ENCODE measurements at regions not wholly inside any gene's neighbourhood (a gene's known extent, or its start where the extent isn't known, plus 50 kb on each side); places are given as distances from the start of the nearest gene placed in this dataset.
"Not testable (repeated sequence)": the region's sequence is repeated elsewhere in the genome, so short reads cannot be mapped to it uniquely, and the experiment has no call there.

DNA sequence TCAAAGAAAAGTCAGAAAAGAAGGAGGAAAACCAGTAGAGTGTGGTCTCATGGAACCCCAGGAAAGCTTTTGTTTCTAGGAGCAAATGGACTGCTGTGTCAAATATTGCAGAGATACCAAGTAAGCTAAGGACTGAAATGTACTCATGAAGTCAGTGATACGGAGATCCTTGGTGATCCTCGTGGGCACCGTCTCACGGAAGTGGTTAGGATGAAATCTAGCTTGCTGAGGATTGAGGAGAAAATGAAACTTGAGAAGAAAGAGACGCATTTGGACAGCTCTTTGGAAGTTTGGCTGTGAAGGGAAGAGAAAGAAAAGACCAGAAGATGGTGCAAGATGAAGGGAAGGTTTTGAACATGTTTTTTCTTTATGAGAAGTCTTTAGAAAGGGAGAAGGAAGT, 104.0 kb upstream of the CCND2 start:
- no peaks in the 10 kb centered on the region for H3K27me3 ChIP-seq

DNA sequence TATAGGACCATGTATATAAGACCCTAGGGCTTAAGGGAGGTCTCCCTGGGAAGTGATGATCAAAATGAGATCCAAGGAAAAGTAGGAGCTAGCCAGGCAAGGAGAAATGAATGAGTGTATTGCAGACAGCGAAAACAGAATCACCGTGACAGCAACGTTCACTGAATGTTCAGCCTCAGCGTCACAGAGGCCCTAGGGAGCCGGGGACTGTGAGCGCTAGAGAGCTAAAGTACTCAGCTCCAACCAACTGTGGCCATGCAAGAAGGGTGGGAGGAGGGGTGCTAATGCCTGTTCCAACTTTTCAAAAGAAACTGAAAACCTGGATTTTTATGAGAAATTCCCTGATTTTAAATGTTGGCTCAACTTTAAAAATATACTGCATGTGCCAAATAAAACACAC, 105.5 kb upstream of the CCND2 start:
- Histone ChIP-seq H3K27me3 (no peaks in the 10 kb centered on the region), H3K4me3 (no peak overlapping the region), H3K9me3 (no peaks in the 10 kb centered on the region), H3K36me3 (no peaks in the 10 kb centered on the region)
- no peak for DNase-seq

More for the DNA sequence above, 104.0 kb upstream of the CCND2 start:
- no peak for DNase-seq
- Histone ChIP-seq H3K9me3 (no peaks in the 10 kb centered on the region), H3K36me3 (no peaks in the 10 kb centered on the region), H3K4me3 (no peak overlapping the region)

DNA sequence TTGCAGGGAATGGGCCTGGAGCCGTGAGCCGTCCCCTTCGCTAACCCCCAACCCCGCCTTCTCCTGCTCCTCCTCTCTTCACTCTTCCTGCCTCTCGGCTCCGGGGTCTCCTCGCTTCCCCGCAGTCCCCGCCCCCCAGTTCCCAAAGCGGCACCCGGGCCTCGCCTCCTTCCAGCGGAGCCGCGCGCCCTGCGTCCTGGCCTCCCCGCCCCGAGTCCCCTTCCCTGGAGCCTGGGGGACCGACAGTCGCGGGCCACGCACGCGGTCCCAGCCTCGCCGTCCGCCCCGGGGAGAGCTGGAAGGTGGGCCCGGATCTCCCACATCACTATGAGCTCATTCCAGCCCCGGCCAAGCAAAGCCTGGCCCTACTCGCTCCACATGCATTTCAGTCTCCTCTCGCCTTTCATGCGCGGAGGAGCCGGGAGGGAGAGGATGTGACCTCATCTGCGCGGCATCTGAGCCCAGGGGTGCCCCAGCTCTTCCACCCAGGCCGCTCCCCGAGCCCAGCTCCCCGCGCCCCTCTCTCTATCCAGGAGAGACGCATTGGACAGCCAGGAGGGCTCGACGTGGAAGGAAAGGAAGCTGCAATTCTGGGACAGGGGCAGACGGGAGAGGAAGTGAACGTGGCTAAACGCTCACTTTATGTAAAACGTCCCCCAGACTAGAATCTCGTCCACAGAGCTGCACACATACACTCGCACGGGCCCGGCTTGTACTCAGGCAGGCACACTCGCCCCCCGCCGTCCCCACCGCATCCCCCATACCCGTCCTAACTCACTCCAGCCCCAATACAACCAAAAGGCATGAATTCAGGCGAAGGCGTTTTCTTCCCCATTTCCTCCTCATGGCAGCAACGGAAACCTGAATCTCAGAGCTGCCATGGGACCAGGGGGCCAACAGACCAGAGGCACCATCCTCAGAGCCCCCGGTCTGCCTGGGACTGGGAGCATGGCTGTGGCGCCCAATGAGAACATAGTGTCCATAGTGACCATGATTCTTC, 108.7 kb upstream of the CCND2 start:
- H3K27me3 ChIP-seq, result no peaks in the 10 kb centered on the region
- no peaks in the 10 kb centered on the region for H3K36me3 ChIP-seq
- H3K9me3 ChIP-seq, result no peaks in the 10 kb centered on the region
- peak; percentile 74 for DNase-seq
- peak overlapping the region; percentile 28 for H3K4me3 ChIP-seq

DNA sequence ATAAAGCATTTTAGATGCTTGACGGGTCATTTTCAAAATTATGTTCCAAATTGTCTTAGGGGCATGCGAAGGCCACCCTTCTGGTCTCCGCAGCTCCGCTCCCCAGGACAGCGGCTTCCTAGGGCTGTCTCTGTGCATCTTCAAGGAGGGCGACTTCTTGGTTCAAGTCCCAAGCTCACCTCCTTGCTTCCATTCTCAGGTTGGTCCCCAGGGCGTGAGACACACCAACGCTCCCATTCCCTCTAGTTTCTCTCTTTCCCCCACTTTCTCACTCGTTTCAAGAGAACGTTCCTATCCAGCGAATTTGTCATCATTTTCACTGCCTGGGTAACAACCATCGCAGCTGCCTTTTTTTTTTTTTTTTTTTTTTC, 109.4 kb upstream of the CCND2 start:
- H3K4me3 ChIP-seq, result no peak overlapping the region
- no peaks in the 10 kb centered on the region for H3K36me3 ChIP-seq
- no peaks in the 10 kb centered on the region for H3K27me3 ChIP-seq
- no peak for DNase-seq
- no peaks in the 10 kb centered on the region for H3K9me3 ChIP-seq

DNA sequence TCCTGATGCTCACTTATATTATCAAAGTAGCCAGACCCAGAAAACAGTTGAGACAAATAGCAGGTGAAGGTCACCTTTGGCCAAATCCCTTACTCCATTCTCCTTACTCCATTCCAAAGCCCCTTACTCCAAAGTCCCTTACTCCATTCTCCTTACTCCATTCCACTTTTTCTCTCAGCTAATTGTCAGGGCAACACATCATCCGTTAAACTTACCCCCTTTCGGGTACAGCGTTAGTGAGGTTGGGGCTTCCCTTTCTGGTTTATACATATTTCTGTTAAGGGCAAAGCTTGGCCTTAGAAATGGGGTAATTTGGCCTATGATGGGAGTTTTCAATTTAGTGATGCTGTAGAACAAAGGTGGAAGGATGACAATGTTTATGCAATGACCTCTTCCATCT, 111.8 kb upstream of the CCND2 start:
- no peak for DNase-seq
- no peak overlapping the region for H3K4me3 ChIP-seq
- no peaks in the 10 kb centered on the region for H3K36me3 ChIP-seq
- no peaks in the 10 kb centered on the region for H3K27me3 ChIP-seq
- no peaks in the 10 kb centered on the region for H3K9me3 ChIP-seq

DNA sequence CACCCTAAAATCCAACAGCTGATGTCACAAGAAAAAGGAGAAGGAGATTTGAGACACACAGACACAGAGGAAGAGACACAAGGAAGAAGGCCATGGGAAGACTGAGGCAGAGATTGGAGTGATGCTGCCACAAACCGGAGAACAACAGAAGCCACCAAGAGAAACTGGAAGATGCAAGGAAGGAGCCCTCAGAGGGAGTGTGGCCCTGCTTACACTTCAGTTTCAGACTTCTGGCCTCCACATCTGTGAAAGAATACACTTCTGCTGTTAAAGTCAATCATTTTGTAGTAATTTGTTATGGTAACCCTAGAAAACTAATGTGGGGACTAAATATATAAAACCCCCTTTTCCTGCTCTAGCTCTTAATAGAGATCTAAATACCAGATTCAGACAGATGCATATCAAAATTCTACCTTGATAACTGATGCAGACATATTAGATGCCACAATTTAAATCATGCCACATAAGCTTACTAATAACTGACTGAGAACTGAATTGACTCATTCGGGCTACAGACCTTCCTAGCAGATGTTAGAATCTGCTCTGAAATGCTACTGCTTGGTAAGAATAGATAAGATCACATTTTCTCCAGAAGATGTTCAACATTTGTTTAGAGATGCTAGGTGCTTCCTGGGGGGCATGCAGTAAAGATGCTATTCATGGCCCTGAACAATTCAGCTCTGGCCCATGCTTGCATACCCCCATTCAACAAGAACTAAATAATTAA, 113.1 kb upstream of the CCND2 start:
- H3K36me3 ChIP-seq, result no peaks in the 10 kb centered on the region
- H3K4me3 ChIP-seq, result no peak overlapping the region
- no peaks in the 10 kb centered on the region for H3K27me3 ChIP-seq
- H3K9me3 ChIP-seq, result no peaks in the 10 kb centered on the region
- no peak for DNase-seq

DNA sequence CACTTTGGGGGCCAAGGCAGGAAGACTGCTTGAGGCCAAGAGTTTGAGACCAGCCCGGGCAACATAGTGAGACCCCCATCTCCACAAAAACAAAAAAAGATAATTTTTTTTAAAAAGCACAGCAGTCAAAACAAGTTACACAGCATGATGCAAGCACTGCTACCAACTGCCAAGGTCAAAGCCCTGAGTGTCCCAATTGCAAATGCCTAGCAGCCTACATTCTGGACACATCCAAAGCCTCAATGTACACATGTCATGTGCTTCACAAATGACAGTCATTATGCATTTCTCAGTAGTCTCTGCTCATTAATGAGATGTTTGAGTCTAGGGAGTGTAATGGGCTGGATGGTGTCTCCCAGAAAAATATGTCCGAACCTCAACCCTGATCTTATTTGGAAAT, 113.7 kb upstream of the CCND2 start:
- DNase-seq, result no peak
- H3K9me3 ChIP-seq, result no peaks in the 10 kb centered on the region
- H3K27me3 ChIP-seq, result no peaks in the 10 kb centered on the region
- H3K36me3 ChIP-seq, result no peaks in the 10 kb centered on the region
- no peak overlapping the region for H3K4me3 ChIP-seq

DNA sequence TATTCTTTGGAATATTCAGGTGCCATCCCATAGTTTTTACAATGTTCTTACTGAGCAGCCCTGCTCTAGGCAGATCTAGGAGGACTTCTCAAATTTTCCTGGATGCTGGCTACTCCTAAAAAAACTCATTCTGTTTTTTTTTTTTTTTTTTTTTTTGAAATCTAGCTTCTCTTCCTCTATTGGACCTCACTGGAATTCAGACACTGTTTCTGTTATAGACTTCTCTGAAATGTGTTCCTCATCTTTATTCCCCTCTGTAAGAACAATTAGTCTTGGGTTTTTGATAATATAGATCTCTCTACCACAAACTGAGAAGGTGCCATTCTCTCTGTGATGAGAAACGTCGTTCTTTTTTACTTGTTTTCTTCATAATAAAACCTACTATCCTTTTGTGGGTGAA, 115.3 kb upstream of the CCND2 start:
- DNase-seq, result no peak
- no peaks in the 10 kb centered on the region for H3K27me3 ChIP-seq
- H3K4me3 ChIP-seq, result no peak overlapping the region
- H3K36me3 ChIP-seq, result no peaks in the 10 kb centered on the region
- no peaks in the 10 kb centered on the region for H3K9me3 ChIP-seq

DNA sequence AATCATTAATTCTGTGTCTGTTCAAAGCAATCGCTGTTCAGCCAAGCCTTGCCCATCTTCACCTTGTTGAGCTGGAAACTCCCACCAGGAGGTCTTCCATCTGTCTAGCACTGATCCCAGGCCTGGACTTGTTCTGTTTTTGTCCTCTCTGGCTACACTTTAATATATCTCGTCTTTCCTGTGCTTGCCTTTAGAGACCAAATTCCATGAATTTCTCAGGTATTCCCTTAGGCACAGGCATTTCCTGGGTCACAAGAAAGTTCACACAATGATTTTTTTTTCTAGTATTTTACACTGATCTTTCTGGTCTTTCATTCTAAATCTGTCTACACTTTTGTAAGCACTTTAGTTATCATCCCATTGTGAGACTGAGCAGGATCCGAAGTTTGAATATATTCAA, 116.4 kb upstream of the CCND2 start:
- Histone ChIP-seq H3K27me3 (no peaks in the 10 kb centered on the region), H3K4me3 (no peak overlapping the region), H3K9me3 (no peaks in the 10 kb centered on the region), H3K36me3 (no peaks in the 10 kb centered on the region)
- DNase-seq, result no peak

DNA sequence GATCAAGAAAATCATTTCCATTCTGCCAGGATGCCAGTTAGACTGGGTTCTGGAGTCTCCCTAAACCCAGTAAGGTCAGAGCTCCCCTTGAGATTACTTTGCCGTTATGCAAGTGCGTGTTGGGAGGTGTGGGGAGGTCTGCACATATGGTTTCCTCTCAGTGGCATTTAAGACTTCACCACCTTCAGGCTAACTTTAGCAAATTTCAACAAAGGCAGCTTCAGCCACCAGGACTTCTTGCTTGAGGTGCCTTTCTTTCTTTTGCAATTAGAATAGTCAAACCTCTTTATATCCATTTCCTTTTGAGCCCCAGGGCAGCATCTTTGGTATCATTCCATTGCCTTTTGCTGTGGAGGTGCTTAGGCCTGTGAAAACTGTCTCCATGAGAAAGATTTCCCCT, 117.2 kb upstream of the CCND2 start:
- Histone ChIP-seq H3K27me3 (no peaks in the 10 kb centered on the region), H3K9me3 (no peaks in the 10 kb centered on the region), H3K4me3 (no peak overlapping the region), H3K36me3 (no peaks in the 10 kb centered on the region)
- DNase-seq, result no peak

DNA sequence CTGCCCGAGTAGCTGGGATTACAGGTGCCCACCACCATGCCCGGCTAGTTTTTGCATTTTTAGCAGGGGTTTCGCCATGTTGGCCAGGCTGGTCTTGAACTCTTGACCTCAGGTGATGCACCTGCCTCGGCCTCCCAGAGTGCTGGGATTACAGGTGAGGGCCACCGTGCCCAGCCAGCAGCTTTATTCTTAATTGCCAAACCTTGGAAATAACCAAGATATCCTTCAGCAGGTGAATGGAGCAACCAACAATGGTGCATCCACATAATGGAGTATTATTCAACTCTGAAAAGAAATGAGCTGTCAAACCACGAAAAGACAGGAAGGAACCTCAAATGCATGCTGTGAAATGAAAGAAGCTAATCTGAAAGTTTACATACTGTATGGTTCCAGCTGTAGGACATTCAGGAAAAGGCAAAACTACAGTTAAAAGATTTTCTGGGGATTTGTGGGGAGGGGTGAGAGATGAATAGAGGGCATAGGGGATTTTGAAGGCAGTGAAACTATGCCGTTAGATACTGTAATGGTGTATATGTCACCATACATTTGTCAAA, 118.8 kb upstream of the CCND2 start:
- H3K27me3 ChIP-seq, result no peaks in the 10 kb centered on the region
- H3K36me3 ChIP-seq, result no peaks in the 10 kb centered on the region
- no peak overlapping the region for H3K4me3 ChIP-seq
- no peak for DNase-seq
- H3K9me3 ChIP-seq, result no peaks in the 10 kb centered on the region

DNA sequence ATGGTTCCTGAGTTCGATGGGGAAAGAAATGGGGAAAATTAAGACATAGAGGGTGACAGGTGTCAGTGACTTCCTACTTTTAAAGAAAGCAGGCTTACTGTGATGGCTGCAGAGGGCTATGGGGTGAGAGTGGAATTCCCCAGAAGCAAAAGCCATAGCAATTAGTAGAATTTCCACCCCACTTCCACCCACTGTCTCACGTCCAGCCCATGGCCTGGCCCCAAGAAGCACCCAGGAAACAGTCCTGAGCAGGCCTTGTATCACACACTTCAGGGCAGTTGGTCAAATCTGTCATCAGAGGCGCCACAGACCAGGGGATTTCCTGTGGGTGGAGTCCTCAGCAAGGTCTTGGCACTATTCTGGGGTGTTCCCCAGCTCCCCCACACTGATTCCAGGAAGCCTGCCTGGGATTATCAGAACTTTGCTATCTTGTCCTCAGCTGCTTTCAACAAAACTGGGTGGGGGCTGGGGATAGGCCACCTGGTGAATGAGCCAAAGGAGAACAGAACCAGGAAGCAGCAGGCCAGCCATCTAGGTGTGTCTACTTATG, 120.1 kb upstream of the CCND2 start:
- no peaks in the 10 kb centered on the region for H3K27me3 ChIP-seq
- no peaks in the 10 kb centered on the region for H3K9me3 ChIP-seq
- DNase-seq, result no peak
- H3K36me3 ChIP-seq, result no peaks in the 10 kb centered on the region
- H3K4me3 ChIP-seq, result no peak overlapping the region

DNA sequence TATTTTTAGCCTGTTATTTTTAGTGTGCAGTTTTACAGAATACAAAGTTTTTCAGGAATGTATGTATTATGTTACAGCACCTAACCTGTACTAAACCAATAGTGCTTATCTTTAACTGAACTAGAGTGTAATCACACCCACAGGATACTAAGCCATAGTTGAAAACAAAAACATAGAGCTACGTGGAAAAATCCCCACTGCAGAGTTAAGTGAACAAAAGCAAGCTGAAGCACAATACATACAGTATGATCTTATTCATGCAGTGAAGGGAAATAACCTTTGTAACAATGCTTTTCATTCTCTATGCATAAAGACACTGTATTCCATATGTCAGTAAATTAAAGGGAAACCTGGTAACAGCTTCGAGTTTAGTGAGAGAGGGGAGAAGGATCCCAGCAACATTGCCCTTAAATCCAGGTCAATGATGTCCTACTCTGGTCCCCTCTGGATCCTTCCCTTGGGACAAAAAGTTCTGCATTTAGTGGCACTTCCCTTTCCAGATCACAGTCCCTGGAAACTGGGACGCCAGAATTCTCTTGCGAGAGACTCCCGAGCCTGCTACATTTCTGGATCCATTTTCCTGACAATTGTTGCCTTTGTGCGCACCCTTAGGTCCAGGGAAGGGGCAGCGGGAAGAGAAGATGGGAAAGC, 121.3 kb upstream of the CCND2 start:
- no peak for DNase-seq
- Histone ChIP-seq H3K9me3 (no peaks in the 10 kb centered on the region), H3K27me3 (no peaks in the 10 kb centered on the region; the same call in 1 of the 2 replicates), H3K36me3 (no peaks in the 10 kb centered on the region), H3K4me3 (no peak overlapping the region)

DNA sequence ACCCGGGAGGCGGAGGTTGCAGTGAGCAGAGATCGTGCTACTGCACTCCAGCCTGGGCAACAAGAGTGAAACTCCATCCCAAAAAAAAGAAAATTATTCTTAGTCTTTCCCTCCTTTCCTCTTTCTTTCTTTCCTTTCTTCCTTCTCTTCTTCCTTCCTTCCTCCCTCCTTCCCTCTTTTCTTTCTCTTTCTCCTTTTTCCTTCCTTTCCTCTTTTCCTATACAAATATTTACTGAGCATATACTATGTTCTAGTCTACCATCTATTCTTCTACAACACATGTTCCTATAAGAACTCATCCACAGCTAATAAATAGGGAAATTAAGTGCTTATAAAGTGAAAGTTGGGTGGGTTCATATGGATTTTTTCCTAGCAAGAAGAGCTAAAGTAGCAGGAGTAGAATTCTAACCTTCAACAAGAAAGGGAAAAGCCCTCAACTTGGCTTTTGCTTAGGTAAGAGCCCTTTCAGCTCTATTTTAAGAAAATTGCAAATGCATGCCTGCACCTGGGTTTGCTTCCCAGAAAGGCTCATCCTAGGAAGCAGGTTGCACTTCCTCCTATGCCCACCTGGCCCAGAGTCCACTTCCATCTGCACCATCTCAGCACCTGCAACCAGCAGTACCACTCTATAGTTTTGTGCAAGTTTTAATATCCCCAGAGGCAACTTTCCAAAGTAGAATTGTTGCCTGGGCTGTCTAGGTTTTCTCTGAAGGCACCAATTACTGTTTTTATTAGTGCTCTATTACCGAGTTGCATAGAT, 122.0 kb upstream of the CCND2 start:
- no peaks in the 10 kb centered on the region for H3K9me3 ChIP-seq
- no peak for DNase-seq
- H3K4me3 ChIP-seq, result no peak overlapping the region
- no peaks in the 10 kb centered on the region; the same call in 1 of the 2 replicates for H3K27me3 ChIP-seq
- no peaks in the 10 kb centered on the region for H3K36me3 ChIP-seq

DNA sequence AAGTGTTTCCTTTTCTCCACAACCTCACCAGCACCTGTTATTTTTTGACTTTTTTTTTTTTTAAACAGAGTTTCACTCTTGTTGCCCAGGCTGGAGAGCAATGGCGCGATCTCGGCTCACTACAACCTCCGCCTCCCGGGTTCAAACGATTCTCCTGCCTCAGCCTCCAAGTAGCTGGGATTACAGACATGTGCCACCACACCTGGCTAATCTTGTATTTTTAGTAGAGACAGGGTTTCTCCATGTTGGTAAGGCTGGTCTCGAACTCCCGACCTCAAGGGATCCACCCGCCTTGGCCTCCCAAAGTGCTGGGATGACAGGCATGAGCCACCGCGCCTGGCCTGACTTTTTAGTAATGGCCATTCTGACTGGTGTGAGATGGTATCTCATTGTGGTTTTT, 123.2 kb upstream of the CCND2 start:
- H3K36me3 ChIP-seq, H3K9me3 ChIP-seq, DNase-seq, H3K4me3 ChIP-seq, H3K27me3 ChIP-seq: not testable (repeated sequence)

DNA sequence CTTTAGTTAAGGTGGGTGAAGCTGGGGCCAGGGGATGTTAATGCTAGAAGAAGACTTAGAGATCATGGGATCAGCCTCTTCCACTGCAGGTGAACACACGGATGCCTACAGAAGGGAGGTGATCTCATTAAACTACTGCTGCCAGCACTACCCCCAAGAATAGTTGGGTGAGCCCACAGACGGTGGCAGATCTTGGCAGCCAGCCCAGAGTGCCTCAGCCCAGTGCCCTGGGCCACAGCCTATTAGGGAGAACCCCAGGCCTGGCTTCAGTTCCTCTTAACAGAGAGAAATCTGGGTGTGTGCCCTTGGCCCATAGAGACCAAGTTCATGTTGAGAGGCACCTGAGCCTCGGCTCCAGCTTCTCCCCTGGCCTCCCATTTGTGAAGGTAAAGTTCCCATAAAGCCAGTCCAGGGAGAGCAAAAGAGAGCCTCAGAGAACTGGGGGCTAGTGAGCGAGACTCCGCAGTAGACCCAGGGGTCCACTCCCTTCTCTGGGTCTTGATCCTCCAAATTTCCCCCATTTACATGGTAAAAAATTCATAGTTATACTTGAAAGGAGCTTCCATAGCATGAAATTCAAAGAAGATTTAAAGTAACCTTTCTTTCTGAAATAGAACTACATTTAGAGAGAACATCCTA, 125.0 kb upstream of the CCND2 start:
- Histone ChIP-seq H3K36me3 (no peaks in the 10 kb centered on the region), H3K27me3 (no peaks in the 10 kb centered on the region; the same call in 1 of the 2 replicates), H3K4me3 (no peak overlapping the region), H3K9me3 (no peaks in the 10 kb centered on the region)
- no peak for DNase-seq

Measured in MG63 (cell line).